GM12872 (cell line): ENCODE measurements at regions not wholly inside any gene's neighbourhood (a gene's known extent, or its start where the extent isn't known, plus 50 kb on each side); places are given as distances from the start of the nearest gene placed in this dataset.

Source experiments
- TF ChIP-seq, protein P1 (sequence below): IDR thresholded peaks from 3 replicates; pipeline ENCODE4 v1.5.1; 2011; ENCODE audit warnings: low read depth, mild to moderate bottlenecking, low read length, moderate library complexity; ENCODE audit not compliant: insufficient read depth

DNA sequence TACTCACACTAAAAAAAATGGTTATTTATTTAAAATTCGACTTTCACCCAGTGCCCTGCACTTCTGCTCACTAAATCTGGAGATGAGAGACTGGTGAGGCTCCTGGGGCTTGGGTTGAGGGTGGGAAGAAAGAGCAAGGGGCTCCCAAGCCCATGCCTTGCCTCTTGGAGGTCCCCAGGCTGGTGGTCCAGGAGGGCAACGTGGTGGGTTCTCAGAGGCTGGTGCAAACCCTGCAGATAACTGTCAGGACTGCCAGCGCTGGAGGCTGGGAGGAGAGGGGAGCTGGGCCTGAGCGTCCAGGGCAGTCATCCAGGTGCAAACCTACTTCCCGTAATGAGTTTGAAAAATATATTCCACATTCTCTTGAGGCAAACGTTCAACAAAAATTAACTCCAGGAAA lies 528.3 kb downstream of the GLRX3 start:
- TF ChIP-seq, protein P1, sequence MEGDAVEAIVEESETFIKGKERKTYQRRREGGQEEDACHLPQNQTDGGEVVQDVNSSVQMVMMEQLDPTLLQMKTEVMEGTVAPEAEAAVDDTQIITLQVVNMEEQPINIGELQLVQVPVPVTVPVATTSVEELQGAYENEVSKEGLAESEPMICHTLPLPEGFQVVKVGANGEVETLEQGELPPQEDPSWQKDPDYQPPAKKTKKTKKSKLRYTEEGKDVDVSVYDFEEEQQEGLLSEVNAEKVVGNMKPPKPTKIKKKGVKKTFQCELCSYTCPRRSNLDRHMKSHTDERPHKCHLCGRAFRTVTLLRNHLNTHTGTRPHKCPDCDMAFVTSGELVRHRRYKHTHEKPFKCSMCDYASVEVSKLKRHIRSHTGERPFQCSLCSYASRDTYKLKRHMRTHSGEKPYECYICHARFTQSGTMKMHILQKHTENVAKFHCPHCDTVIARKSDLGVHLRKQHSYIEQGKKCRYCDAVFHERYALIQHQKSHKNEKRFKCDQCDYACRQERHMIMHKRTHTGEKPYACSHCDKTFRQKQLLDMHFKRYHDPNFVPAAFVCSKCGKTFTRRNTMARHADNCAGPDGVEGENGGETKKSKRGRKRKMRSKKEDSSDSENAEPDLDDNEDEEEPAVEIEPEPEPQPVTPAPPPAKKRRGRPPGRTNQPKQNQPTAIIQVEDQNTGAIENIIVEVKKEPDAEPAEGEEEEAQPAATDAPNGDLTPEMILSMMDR: no peak

DNA sequence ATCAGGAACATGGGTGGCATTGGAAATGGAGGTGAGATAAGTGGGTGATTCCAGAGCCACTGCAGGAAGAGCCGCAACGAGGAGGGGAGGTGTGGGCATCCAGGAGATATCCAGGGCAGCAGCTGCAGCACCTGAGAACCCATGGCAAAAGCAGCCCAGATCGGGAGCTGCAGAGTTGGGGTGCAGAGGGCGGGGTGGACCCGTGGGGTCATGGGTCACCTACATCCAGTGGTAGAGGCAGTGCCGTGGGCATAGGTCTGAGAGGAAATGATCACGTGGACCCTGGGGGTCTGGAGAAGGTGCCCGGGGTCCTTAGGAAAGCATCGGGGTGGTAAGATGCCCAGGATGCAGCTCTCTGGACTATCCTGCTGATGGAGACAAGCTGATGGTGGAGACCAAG lies 530.0 kb downstream of the GLRX3 start:
- TF ChIP-seq, protein P1: no peak

DNA sequence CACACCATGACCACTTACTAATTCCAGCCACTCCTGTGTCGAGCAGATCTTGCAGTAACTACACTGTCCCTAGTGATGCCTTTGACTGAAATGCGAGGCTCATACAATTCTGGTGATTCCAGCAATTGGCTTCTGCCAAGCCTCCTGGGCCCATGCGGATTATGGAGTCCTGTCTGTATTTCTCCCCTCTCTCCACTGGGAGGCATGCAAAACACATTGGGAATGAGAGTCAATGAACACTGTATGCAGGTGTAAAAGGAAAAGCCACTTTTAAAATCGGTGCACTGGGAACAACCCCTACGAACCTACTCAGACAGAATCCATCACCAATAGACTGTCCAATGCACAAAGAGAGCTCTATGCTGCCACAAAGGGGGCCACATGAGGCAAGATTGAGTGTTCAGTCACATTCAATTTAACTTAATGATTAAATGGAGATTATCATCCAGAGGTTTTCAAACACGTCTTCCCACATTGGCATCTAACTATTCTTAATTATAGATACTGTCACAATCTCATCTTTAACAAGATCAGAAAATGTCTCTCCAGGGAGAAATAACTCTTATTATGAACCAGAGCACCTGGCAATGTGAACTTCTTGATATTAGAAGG lies 550.6 kb downstream of the GLRX3 start:
- TF ChIP-seq, protein P1: no peak

DNA sequence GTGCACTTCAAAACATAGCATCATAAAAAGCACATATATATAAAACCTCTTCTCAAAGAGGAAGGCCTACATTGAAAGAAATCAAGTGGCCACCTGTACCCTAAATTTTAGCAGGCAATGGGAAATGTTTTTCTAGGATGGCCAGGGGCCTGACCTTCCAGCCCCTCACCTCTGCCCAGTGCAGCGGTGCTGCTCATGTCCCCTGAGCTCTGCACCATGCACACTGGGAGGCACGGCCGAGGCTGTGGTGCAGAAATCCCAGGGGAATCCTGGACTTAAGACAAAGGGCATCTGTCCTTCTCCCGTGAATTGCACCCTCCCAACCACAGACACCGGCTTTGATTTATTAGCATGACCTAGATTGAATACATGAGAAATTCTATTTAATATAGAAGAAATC lies 551.4 kb downstream of the GLRX3 start:
- TF ChIP-seq, protein P1: no peak

DNA sequence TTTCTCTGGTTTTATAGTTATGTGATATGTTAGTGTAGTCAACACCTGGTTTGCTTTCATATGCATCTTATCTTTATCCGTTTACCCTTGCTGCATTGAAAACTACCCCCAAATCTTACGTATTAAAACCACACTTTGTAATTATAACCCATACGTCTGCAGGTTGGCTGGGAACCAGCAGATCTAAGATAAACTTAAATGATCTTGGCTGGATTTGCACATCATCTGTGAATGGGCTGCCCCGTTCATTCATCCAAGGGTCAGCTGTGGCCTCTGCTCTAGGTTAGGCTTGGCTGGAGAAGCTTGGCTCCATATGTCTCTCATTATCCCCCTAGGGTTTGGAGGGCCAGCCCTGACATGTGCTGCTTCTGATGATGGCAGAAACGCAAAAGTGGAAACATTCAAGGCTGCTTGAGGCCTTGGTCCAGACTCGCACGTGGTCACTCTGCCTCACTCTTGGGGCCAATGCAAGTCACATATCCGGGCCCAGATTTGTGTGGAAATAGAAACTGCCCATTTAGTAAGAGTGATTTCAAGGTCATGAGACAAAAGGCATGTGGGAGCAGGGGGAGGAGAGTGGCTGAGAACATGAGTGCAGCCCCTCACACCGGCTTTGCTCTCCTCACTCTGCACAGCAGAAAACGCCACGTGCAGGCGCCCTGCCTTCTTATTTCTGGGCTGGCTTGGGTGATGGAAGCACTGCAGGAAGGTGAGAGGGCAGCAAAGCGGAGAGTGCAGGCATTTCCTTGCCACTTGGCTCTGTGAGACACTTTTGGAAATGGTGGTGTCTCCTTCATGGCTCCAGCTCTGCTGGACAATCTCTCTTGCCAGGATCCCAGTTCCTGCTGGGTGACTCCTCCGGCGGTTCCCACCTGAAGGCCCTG lies 553.8 kb downstream of the GLRX3 start:
- TF ChIP-seq, protein P1: no peak

DNA sequence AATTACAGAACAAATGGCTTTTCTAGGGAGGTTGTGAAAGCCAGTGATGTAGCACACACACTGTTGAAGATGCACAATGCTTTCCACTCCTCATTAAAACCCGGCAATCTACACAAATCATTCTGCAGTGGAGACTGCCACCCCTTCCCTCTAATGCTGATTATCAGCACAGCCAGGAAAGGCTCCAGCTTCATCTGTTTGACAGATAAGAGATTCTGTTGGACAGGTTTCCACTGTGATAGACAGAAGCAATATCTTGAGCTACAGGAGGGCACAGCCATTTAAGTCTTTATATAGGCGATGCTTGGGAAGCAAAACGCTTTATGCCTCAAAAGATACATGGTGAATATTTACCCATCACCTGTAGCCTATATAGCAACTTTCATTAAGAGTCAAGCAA lies 555.6 kb downstream of the GLRX3 start:
- TF ChIP-seq, protein P1: no peak

DNA sequence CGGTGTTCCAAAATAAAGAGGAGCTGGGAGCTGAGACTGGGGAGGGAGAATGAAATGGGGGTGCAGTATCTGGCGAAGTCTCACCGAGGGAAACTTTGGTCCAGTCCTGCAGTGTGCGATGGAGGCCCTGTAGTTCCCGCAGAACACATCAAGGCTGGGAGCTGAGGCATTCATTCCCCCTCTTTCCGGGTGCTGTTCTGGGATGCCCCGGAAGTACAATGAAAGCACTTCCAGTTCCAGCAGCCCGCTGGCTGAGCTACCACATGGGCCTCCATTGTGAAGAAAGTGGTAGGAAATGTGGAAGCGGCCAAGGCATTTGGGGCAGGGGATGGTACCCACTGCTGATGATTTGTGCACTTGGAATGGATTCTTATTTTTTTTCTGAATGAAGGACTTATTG lies 560.7 kb downstream of the GLRX3 start:
- TF ChIP-seq, protein P1: no peak
